ENCODE measurements at regions not wholly inside any gene's neighbourhood (a gene's known extent, or its start where the extent isn't known, plus 50 kb on each side); places are given as distances from the start of the nearest gene placed in this dataset.

DNA sequence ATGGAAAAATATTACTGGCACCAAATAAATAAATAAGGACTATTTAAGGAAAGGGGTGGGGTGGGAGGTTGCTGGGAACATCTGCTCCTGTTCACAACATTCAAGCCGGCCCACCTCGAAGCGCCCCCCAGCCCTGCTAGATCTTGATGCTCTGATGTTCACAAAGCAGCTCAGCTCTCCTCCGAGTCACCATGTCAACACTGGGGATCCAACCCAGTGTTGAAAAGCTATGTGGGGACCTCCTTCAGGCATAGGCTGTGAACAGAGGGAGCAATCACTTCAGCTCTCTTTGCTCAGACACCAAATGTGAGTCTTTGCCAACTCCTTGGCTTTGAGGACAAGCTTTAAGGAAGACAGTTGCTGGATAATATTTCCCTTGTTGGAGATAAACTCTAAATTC is 176.8 kb upstream of the NT5E start:
- H3K4me1 ChIP-seq (ENCODE audit: control insufficient read depth in 2 of 3, insufficient read depth in 2 of 3, low read depth in 1 of 3, low read length in 3 of 3) = no peaks in the 10 kb centered on the region
- no peak overlapping the region for H3K27ac ChIP-seq (ENCODE audit: low read depth in 2 of 2, low read length in 2 of 2)
- FAIRE-seq (no peak), DNase-seq (no peak)
- no peaks in the 10 kb centered on the region for H3K36me3 ChIP-seq (ENCODE audit: control insufficient read depth in 2 of 3, insufficient read depth in 3 of 3, low read length in 3 of 3)
- no peaks in the 10 kb centered on the region for H3K27me3 ChIP-seq (ENCODE audit: control insufficient read depth, insufficient read depth, low read length)
- H3K9me3 ChIP-seq (ENCODE audit: control insufficient read depth in 2 of 3, insufficient read depth in 1 of 3, low read length in 3 of 3) = no peaks in the 10 kb centered on the region
- no peak overlapping the region for H3K4me3 ChIP-seq (ENCODE audit: low read length in 3 of 3)
- TF ChIP-seq, protein P1, sequence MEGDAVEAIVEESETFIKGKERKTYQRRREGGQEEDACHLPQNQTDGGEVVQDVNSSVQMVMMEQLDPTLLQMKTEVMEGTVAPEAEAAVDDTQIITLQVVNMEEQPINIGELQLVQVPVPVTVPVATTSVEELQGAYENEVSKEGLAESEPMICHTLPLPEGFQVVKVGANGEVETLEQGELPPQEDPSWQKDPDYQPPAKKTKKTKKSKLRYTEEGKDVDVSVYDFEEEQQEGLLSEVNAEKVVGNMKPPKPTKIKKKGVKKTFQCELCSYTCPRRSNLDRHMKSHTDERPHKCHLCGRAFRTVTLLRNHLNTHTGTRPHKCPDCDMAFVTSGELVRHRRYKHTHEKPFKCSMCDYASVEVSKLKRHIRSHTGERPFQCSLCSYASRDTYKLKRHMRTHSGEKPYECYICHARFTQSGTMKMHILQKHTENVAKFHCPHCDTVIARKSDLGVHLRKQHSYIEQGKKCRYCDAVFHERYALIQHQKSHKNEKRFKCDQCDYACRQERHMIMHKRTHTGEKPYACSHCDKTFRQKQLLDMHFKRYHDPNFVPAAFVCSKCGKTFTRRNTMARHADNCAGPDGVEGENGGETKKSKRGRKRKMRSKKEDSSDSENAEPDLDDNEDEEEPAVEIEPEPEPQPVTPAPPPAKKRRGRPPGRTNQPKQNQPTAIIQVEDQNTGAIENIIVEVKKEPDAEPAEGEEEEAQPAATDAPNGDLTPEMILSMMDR (IDR thresholded peaks at IDR 0.05; ENCODE audit: borderline replicate concordance, extremely low read depth, insufficient read depth) = no peak
- intact Hi-C loops (cut with DNase I) = no loop called here
- H3K9ac ChIP-seq (ENCODE audit: low read length in 3 of 3) = no peak overlapping the region

DNA sequence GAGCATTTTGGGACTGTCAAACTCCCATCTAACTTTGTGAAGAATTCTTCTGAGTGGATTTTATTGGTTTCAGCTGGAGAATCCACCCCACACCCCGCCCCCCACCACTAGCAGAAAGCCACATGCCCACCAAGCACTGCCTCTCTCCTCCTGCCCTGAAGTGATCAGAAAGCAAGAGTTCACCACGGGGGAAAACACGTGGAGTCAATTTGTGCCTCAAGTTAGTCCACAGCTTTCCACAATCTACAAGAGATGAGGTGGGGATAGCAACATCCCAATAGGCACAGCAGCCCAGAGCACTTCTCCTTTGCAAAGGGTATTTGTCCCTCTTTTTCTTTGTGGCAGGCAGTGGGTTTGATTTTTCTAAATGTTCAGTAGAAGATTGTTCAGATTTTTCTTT is 177.3 kb upstream of the NT5E start:
- TF ChIP-seq, protein P1 (IDR thresholded peaks at IDR 0.05; ENCODE audit: borderline replicate concordance, extremely low read depth, insufficient read depth) = no peak
- no peak overlapping the region for H3K4me3 ChIP-seq (ENCODE audit: low read length in 3 of 3)
- H3K27ac ChIP-seq (ENCODE audit: low read depth in 2 of 2, low read length in 2 of 2) = no peak overlapping the region
- H3K9ac ChIP-seq (ENCODE audit: low read length in 3 of 3) = no peak overlapping the region
- DNase-seq (no peak), FAIRE-seq (no peak)
- intact Hi-C loops (cut with DNase I) = no loop called here
- no peaks in the 10 kb centered on the region for H3K27me3 ChIP-seq (ENCODE audit: control insufficient read depth, insufficient read depth, low read length)
- H3K9me3 ChIP-seq (ENCODE audit: control insufficient read depth in 2 of 3, insufficient read depth in 1 of 3, low read length in 3 of 3) = no peaks in the 10 kb centered on the region
- no peaks in the 10 kb centered on the region for H3K4me1 ChIP-seq (ENCODE audit: control insufficient read depth in 2 of 3, insufficient read depth in 2 of 3, low read depth in 1 of 3, low read length in 3 of 3)
- H3K36me3 ChIP-seq (ENCODE audit: control insufficient read depth in 2 of 3, insufficient read depth in 3 of 3, low read length in 3 of 3) = no peaks in the 10 kb centered on the region

DNA sequence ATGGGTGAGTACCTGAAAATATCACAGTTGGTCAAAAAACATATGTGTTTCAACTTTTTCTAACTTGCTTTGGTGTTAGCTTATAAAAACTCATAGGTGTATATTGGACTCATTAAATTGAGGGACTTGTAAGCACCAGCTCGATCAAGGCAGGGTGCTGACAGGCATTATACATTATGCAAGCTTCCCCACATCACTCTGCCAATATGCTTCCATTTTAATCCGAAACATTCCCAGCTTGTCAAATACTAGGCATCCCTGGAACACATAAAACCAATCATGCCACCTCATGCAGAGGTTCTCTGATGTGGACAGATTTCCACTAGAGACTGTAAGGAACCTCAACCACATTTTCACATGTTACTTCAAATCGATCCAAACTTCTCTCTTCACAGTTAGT is 187.3 kb upstream of the NT5E start:
- Histone ChIP-seq H3K36me3 (ENCODE audit: control insufficient read depth in 2 of 3, insufficient read depth in 3 of 3, low read length in 3 of 3) (no peaks in the 10 kb centered on the region), H3K27me3 (ENCODE audit: control insufficient read depth, insufficient read depth, low read length) (no peaks in the 10 kb centered on the region), H3K4me3 (ENCODE audit: low read length in 3 of 3) (no peak overlapping the region), H3K4me1 (ENCODE audit: control insufficient read depth in 2 of 3, insufficient read depth in 2 of 3, low read depth in 1 of 3, low read length in 3 of 3) (no peaks in the 10 kb centered on the region), H3K27ac (ENCODE audit: low read depth in 2 of 2, low read length in 2 of 2) (no peak overlapping the region), H3K9ac (ENCODE audit: low read length in 3 of 3) (no peak overlapping the region), H3K9me3 (ENCODE audit: control insufficient read depth in 2 of 3, insufficient read depth in 1 of 3, low read length in 3 of 3) (no peaks in the 10 kb centered on the region)
- DNase-seq (no peak), FAIRE-seq (no peak)
- TF ChIP-seq, protein P1 (IDR thresholded peaks at IDR 0.05; ENCODE audit: borderline replicate concordance, extremely low read depth, insufficient read depth) = no peak
- intact Hi-C loops (cut with DNase I) = no loop called here

GRCh38 chr6:85261271-85261670 is 188.6 kb upstream of the NT5E start:
- no peaks in the 10 kb centered on the region for H3K9me3 ChIP-seq (ENCODE audit: control insufficient read depth in 2 of 3, insufficient read depth in 1 of 3, low read length in 3 of 3)
- H3K9ac ChIP-seq (ENCODE audit: low read length in 3 of 3) = no peak overlapping the region
- no peak for FAIRE-seq
- no peaks in the 10 kb centered on the region for H3K27me3 ChIP-seq (ENCODE audit: control insufficient read depth, insufficient read depth, low read length)
- DNase-seq = no peak
- no peaks in the 10 kb centered on the region for H3K36me3 ChIP-seq (ENCODE audit: control insufficient read depth in 2 of 3, insufficient read depth in 3 of 3, low read length in 3 of 3)
- intact Hi-C loops (cut with DNase I) = no loop called here
- TF ChIP-seq, protein P1 (IDR thresholded peaks at IDR 0.05; ENCODE audit: borderline replicate concordance, extremely low read depth, insufficient read depth) = no peak
- no peak overlapping the region for H3K27ac ChIP-seq (ENCODE audit: low read depth in 2 of 2, low read length in 2 of 2)
- no peak overlapping the region for H3K4me3 ChIP-seq (ENCODE audit: low read length in 3 of 3)
- H3K4me1 ChIP-seq (ENCODE audit: control insufficient read depth in 2 of 3, insufficient read depth in 2 of 3, low read depth in 1 of 3, low read length in 3 of 3) = no peaks in the 10 kb centered on the region

Measured in kidney (tissue), 13 donors.